ENCODE measurements at regions not wholly inside any gene's neighbourhood (a gene's known extent, or its start where the extent isn't known, plus 50 kb on each side); places are given as distances from the start of the nearest gene placed in this dataset.

DNA sequence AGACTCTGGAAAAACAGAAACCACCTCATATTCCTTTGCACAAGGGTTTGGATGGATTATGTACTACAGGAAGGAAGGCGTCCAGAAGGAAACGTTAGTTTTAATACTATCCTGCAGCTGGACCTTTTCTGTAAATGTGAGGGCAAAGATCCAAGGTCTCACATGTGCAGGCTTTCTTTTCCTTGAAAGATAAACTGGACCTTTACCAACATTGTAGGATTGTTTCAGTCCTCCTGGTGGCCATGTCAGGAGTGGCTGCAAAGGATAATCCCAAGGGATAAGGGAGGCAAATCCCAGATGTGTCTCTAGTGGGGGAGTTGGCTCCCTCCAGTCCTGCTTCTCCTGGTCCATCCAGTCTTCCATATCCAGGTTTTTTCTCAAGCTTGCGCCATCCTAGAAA lies 397.5 kb downstream of the HTR1A start:
- TF ChIP-seq POLR2A (IDR thresholded peaks at IDR 0.05; ENCODE audit: low read length) (no peak), GATA1 (IDR thresholded peaks at IDR 0.05; ENCODE audit: low read depth, low read length) (no peak)
